ENCODE measurements at regions not wholly inside any gene's neighbourhood (a gene's known extent, or its start where the extent isn't known, plus 50 kb on each side); places are given as distances from the start of the nearest gene placed in this dataset.

GRCh38 chr6:44599672-44600071, 212.2 kb downstream of the CDC5L start:
- no peak for FAIRE-seq
- DNase-seq (ENCODE audit: low spot score in 2 of 2), result no peak

- FAIRE-seq (no peak), DNase-seq (ENCODE audit: low spot score in 2 of 2) (no peak)
Measured at GRCh38 chr6:44603044-44603686, 215.7 kb downstream of the CDC5L start.

GRCh38 chr6:44606504-44606903, 219.0 kb downstream of the CDC5L start:
- DNase-seq (ENCODE audit: low spot score in 2 of 2) (no peak), FAIRE-seq (no peak)

GRCh38 chr6:44606976-44607375, 219.5 kb downstream of the CDC5L start:
- DNase-seq (ENCODE audit: low spot score in 2 of 2) (no peak), FAIRE-seq (no peak)

DNA sequence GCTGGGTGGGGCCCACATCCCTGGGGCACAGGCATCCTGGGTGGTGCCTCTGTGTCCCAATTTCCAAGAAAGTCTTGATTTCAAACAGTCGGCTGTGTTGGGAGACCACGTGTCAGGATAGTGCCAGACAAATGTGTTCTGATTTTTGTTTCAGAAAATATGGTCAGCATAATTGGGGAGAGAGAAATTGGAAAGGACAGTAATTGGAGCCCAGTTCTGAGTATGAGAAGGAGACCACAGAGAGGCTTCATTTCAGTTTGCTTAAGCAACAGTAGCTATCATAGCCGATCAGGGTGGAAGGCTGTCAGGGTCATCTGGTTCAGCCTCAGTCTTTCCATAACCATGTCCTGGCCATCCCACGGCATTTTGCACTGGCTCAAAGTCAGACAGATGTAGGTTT, 220.7 kb downstream of the CDC5L start:
- DNase-seq (ENCODE audit: low spot score in 2 of 2) (no peak), FAIRE-seq (no peak)

DNA sequence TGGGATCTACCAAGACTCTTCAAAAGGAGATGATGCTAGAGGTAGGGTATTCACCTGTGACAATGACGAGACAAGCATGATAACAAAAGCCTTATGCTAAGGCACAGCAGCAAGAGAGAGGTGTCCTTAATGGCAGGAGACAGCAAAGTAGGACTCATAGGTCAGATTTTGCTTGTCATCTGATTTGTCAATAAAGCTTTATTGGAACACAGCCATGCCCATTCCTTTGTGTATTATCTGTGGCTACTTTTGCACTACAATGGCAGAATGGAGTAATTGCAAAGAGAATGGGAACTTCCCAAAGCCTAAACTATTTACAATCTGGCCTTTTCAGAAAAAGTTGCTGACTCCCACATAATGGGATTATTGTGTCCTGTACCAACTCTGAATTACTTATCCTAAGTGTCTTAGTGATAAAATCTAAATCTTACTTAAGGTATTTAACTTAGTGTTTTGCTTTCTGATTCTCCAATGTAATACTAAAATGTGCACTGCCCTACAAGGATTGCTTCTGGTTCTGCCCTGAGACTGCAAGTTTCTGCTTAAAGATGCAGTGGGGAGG, 221.6 kb downstream of the CDC5L start:
- no peak for DNase-seq (ENCODE audit: low spot score in 2 of 2)
- no peak for FAIRE-seq

GRCh38 chr6:44614396-44614795, 226.9 kb downstream of the CDC5L start:
- FAIRE-seq, result no peak

GRCh38 chr6:44615621-44616020, 228.1 kb downstream of the CDC5L start:
- no peak for DNase-seq (ENCODE audit: low spot score in 2 of 2)
- FAIRE-seq, result no peak

More at GRCh38 chr6:44614396-44614795, 226.9 kb downstream of the CDC5L start:
- no peak for DNase-seq (ENCODE audit: low spot score in 2 of 2)

DNA sequence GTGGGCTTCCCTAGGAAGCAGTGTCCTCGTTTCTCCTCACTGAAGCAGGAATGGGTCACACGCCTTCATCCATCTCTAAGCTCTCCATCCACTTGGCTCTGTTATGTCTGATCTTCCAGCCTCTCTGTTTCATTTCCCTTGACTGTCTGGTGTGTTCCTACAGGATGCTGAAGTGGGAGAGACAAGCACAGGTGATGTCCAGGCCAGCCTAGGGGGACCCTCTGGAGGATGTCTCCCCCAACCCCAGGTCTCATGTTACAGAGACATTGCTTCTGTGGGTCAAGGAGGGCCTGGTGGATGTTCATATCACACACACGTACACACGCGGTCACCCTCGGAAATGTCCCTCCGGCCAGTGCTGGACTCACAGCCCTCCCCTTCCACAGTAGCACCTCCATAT, 229.9 kb downstream of the CDC5L start:
- FAIRE-seq (no peak), DNase-seq (ENCODE audit: low spot score in 2 of 2) (no peak)

GRCh38 chr6:44618371-44618770, 230.9 kb downstream of the CDC5L start:
- DNase-seq (ENCODE audit: low spot score in 2 of 2) (no peak), FAIRE-seq (no peak)

- DNase-seq (ENCODE audit: low spot score in 2 of 2) (no peak), FAIRE-seq (no peak)
Measured at GRCh38 chr6:44620922-44621321, 233.4 kb downstream of the CDC5L start.

- FAIRE-seq (no peak), DNase-seq (ENCODE audit: low spot score in 2 of 2) (no peak)
Measured at GRCh38 chr6:44621846-44622245, 234.3 kb downstream of the CDC5L start.

DNA sequence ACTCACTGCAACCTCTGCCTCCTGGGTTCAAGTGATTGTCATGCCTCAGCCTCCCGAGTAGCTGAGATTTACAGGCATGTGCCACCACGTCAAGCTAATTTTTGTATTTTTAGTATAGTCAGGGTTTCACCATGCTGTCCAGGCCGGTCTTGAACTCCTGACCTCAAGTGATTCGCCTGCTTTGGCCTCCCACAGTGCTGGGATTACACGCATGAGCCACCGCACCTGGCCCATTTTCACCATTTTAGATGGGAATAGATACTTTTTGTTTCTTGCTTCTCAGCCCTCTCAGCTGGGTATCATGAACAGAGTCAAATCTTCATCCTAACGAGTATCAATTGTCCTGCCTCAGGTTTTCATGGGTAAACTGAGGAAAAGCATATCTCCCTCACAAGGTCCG, 235.0 kb downstream of the CDC5L start:
- FAIRE-seq (no peak), DNase-seq (ENCODE audit: low spot score in 2 of 2) (no peak)

GRCh38 chr6:44622956-44623355, 235.4 kb downstream of the CDC5L start:
- FAIRE-seq, result no peak

GRCh38 chr6:44624226-44624625, 236.7 kb downstream of the CDC5L start:
- DNase-seq (ENCODE audit: low spot score in 2 of 2), result no peak
- no peak for FAIRE-seq

More at GRCh38 chr6:44622956-44623355, 235.4 kb downstream of the CDC5L start:
- DNase-seq (ENCODE audit: low spot score in 2 of 2), result no peak

- FAIRE-seq (no peak), DNase-seq (ENCODE audit: low spot score in 2 of 2) (no peak)
Measured at GRCh38 chr6:44624936-44625573, 237.5 kb downstream of the CDC5L start.

DNA sequence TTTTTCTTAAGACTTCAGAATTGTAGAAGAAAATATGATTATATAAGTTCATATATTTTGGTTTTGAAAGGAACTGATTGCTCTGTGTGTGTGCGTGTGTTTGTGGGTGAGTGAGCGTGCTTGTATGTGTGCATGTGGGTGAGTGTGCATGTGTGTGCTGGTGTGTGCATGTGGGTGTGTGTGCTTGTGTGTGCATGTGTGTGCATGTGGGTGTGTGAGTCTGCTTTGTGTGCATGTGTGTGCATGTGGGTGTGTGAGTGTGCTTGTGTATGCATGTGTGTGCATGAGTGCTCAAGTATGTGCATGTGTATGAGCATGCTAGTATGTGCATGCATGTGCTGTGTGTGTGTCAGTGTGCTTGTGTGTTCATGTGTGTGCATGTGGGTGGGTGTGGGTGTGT, 238.5 kb downstream of the CDC5L start:
- DNase-seq (ENCODE audit: low spot score in 2 of 2), result no peak
- no peak for FAIRE-seq

DNA sequence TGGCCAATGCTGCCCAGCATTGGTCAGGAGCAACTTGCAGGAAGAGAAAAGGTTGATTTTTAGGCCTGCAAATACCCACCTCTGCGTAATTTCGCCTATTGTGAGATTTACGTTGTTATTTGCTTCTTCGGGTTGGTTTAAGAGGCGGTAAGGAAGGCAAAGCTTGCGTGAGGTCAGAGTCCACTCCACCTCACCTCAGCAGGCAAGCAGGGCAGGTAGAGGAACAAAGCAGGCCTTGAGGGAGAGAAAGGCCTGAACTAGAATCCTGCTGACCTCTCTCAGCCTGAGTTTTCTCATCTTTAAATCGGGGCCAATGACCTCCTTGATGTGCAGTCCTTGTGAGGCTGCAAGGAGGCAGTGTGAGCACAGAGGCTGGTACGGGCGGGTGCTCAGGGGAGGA, 239.1 kb downstream of the CDC5L start:
- DNase-seq (ENCODE audit: low spot score in 2 of 2) (no peak), FAIRE-seq (no peak)

DNA sequence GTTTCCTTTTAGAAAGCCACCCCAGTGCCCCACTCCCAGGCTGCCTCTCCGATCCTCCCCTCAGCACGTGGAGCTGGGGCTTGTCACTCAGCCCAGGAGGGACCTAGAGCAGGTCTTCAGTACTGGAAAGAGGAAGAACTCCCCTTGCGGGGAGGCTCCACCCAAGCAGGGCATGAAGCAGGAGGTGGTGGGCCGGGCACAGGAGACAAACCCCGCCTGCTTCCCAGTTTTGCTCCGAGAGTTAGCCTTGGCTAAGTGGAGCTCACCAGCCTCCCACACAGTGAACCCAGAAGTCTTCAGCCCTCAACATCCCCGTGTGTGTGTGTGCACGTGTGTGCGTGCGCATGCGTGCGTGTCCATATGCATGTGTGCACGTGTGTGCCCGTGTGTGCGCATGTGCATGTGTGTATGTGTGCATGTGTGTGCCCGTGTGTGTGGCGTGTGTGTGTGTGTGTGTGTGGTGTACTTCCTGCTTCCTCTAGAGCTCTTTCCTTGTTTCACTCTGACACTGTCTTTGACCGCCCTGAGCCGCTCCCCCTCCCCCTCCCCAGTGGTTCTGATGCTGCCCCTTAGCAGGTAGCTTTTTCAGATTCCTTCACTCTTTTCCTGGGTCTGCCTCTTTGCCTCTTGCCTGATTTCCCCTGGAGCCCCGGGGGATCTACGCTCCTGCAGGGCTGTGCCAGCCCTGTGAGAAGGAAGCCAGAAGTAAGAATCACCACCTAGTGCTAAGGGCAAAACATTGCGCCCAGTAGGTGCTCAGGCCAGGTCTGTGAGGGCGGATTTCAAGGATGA, 239.8 kb downstream of the CDC5L start:
- FAIRE-seq (no peak), DNase-seq (ENCODE audit: low spot score in 2 of 2) (no peak)

DNA sequence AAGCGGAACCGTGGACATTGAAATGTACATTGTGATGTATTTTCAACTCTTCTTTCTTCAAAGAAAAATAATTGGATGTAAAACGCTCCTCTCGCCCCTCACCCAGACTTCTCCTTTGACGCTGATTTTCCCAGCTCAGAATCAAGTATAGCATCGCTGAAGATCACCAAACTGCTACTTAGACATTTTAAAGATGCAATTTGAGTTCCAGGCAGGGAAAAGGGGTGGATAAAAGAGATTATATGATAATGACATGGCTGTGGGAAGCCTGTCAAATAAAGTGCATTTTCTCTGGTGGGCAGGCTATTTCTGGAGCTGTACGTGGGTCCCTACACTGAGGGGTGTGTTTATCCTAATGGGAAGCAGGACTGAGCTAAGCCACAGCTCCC, 240.4 kb downstream of the CDC5L start:
- DNase-seq (ENCODE audit: low spot score in 2 of 2) (no peak), FAIRE-seq (no peak)

DNA sequence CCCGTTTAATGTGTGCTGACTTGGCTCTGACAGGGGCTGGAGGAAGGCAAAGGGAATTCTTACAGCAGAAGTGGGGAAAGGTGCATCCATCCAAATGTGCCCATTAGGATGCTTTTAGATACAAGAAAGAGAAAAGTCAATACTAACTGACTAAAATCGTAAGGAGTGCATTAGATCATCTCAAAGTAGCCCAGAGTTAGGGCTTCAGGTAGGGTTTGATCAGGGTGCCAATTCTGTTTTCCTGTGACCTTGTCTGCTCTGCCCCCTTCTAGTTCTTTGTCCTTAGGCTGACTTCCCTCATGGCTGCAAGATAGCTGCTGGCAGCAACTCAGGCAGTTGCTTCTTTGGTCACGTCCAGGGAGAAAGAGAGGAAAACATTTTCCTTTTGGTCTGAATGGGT, 240.8 kb downstream of the CDC5L start:
- FAIRE-seq, result no peak
- DNase-seq (ENCODE audit: low spot score in 2 of 2), result no peak

Data from frontal cortex (tissue), 3 donors.